Body of pancreas (tissue), 4 donors: ENCODE measurements at regions not wholly inside any gene's neighbourhood (a gene's known extent, or its start where the extent isn't known, plus 50 kb on each side); places are given as distances from the start of the nearest gene placed in this dataset.

ENCODE experiments used
- POLR2A ChIP-seq, 3 donors: fragments of 450-650 bp; IDR thresholded peaks; one replicate each; pipeline ENCODE4 v1.6.1; 2016; ENCODE audit warnings: antibody characterized with exemption in 3 of 3, mild to moderate bottlenecking in 2 of 3
- TF ChIP-seq, protein P1 (sequence below), 7 experiments: fragments of 450-650 bp in 4 of 7; fragments of 200-600 bp in 3 of 7; sonication (generic) in 3 of 7; IDR thresholded peaks; one replicate each; pipeline ENCODE4 v1.5.1; 2016 to 2019; ENCODE audit warnings: antibody characterized with exemption in 7 of 7

DNA sequence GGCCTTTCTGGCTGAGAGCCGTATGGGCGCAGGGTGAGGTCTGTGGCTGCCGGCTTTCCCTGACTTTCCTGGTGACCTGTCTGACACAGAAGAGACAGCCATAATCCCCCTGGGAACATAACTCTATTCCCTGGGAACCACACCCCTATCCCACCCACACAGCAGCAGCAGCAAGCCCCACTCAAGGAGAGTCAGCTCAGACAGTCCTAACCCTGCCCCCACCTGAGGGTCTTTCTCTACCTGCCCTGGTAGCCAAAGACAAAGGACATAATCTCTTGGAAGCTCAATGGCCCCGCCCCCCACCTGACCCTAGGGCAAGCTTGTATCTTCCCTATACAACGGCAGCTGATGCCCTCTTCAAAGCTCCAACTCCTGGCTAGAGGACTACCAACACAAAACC is 74.6 kb downstream of the PABPC4L start:
- TF ChIP-seq, protein P1, sequence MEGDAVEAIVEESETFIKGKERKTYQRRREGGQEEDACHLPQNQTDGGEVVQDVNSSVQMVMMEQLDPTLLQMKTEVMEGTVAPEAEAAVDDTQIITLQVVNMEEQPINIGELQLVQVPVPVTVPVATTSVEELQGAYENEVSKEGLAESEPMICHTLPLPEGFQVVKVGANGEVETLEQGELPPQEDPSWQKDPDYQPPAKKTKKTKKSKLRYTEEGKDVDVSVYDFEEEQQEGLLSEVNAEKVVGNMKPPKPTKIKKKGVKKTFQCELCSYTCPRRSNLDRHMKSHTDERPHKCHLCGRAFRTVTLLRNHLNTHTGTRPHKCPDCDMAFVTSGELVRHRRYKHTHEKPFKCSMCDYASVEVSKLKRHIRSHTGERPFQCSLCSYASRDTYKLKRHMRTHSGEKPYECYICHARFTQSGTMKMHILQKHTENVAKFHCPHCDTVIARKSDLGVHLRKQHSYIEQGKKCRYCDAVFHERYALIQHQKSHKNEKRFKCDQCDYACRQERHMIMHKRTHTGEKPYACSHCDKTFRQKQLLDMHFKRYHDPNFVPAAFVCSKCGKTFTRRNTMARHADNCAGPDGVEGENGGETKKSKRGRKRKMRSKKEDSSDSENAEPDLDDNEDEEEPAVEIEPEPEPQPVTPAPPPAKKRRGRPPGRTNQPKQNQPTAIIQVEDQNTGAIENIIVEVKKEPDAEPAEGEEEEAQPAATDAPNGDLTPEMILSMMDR (IDR thresholded peaks at IDR 0.05), result no peak
- TF ChIP-seq POLR2A (IDR thresholded peaks at IDR 0.05), result no peak
